GM18909 (cell line): ENCODE measurements at regions not wholly inside any gene's neighbourhood (a gene's known extent, or its start where the extent isn't known, plus 50 kb on each side); places are given as distances from the start of the nearest gene placed in this dataset.

ENCODE experiments used
- ATAC-seq: cut with Tn5 transposase; IDR thresholded peaks from one replicate; pipeline ENCODE4 v1.9.1; 2021; ENCODE audit warnings: mild to moderate bottlenecking; ENCODE audit not compliant: unreplicated experiment, poor library complexity

- ATAC-seq = no peak
Measured at GRCh38 chr15:97604677-97605076, 355.8 kb upstream of the ARRDC4 start.

DNA sequence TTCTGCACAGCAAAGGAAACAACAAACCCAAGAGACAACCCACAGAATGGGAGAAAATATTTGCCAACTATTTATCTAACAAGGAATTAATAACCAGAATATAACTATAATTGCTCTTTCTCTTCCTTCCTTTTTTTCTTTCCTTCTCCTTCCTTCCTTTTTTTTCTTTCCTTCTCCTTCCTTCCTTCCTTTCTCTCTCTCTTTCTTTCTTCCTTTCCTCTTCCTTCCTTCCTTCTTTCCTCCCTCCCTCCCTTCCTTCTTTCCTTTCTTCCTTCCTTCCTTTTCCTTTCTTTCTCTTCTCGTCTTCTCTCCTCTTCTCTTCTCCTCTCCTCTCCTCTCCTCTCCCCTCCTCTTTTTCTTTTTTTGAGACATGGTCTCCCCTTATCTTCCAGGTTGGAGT lies 345.4 kb upstream of the ARRDC4 start:
- no peak for ATAC-seq

- no peak for ATAC-seq
Measured at GRCh38 chr15:97623091-97623661, 337.3 kb upstream of the ARRDC4 start.

DNA sequence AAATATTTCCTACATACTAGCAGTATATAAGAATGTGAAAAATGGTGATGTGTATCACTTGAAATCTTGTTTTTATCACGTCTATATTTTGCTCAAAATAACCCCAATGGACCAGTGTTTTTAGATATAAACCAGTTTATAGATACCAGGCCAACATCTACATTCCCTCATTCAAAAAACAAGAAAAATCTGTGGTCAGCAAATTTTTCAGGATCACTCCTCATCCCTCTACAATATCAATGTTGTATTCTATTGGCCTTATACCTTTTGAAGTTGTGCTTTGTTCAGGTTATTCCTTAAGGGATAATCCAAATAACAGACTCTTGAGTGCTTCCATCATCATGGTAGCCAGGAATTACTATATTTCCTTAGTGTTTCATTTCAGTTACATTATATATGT lies 332.9 kb upstream of the ARRDC4 start:
- no peak for ATAC-seq

DNA sequence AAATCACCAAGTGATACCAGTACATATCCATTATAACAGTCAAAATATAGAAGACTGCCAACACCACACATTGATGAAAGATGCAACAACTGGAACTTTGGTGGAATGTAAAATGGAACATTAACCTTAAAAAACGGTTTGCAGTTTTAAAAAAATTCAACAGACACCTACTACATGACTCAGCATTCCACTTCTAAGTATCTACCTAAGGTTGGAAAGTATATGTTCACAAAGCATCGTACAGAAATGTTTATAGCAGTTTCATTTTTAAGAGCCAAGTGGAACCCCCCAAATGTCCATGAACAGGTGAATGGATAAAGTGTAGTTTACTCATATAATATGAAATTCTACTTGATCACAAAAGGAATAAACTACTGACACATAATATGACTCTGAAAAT lies 314.7 kb upstream of the ARRDC4 start:
- ATAC-seq = no peak

DNA sequence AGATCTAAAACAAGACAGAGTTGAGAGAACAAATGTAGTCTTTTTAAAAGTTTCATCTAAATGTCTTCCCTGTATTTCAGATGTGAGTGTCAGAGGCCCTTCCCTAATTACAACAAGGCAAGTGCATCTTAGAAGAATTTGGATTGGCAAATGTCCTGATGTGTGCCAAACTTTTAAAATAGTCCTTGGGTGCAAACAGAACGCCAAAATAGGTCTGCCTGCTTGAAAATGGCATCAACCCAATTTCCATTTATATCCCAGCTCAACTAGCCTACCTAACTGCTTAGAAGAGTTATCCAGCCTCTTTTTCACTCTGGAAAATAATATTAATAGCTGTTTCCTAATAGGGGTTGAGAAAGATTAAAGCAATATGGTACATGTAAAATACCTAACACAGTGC lies 311.8 kb upstream of the ARRDC4 start:
- ATAC-seq = no peak

DNA sequence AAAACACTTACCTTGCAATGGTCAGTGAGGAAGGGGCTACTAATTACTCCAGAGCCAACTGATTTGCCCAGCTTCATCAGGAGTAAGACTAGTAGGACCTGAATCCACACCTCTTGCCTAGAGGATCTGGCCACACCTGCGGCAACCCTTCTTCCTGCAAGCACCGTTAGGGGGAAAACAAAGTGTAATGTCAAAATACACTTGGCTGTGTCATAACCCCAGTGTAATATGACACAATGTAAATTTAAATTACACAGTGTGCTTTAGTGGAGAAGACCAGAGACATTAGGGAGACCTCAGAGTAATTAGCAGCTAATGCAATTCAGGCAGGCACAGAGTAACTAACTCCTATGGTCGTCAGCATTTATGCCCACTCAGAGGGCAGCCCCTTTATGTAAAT lies 308.5 kb upstream of the ARRDC4 start:
- ATAC-seq = no peak

- ATAC-seq = no peak
Measured at GRCh38 chr15:97652700-97653167, 307.8 kb upstream of the ARRDC4 start.

DNA sequence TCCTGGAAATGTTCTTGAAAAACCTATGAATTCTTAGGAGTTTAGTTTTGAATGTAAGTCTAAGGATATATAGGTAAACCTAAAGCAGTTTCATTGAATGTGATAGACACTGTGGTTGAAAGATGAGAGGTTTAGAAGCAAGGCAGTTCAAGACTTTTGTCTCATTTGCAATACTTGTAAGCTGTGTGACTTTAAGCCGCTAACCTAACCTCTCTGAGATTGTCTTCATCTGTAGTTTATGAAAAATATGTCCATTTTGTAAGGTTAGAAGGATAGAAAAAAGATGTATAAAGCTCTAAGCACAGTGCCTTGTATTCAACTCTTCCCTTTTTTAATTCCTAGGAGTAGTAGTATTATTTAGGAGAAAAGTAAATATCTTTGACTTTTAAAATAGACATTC lies 306.6 kb upstream of the ARRDC4 start:
- ATAC-seq = no peak

DNA sequence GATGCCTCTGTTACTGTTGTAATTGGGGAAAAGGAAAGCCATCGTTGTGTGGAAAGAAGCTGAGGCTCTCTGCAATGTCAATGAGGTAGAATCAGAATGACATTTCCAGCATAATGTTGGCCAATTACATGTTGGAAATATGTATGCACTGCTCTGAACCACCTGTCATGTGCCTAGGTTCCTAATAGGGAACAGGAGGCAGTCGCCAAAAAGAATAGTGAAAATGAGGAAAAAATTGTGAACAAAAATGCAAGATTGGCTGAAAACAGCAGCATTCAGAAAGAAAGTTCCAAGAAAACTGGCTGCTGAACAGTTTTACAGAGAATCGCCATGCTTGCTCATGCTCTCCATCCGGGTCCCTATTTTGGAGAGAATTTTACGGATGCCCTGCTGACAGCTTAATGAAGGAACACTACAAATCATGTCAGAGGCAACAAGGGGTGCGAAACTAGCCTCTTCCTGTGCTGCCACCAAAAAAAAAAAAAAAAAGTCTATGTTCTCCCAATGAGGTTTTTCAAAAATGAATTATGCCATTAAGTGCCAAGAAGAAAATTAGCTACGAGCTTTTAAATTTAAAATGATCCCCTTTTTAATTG lies 305.9 kb upstream of the ARRDC4 start:
- no peak for ATAC-seq

DNA sequence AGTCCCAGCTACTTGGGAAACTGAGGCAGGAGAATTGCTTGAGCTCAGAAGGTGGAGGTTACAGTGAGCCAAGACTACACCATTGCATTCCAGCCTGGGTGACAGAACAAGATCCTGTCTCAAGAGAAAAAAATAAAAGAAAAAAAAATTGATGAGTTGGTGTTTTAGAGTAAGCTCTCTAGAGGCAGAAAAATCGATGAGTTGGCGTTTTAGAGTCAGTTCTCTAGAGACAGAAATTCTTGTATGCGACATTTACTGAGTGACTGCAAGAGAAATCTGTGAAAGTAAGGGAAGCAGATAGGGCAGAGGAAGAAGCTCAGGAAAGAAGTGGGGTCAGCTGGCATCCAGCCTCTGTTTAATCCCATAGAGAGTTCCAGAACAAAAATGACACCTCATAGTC lies 298.7 kb upstream of the ARRDC4 start:
- ATAC-seq = no peak

GRCh38 chr15:97672586-97672985 lies 287.9 kb upstream of the ARRDC4 start:
- no peak for ATAC-seq

DNA sequence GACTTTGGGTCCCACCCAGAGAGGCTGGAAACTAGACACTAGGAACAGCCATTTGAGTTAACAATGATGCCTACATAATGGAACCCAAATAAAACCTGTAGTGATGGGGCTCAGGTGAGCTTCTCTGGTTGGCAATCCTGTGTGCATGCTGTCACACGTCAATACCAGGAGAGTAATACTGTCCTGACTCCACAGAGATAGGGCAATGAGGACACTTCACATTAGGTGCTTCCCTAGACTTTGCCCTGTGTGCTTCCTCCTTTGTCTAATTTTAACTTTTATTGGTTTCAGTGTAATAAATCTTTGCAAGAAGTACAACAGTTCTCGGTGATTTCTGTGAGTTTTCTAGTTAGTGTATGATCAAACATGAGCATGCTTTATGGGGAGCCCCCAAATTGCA lies 281.8 kb upstream of the ARRDC4 start:
- no peak for ATAC-seq

DNA sequence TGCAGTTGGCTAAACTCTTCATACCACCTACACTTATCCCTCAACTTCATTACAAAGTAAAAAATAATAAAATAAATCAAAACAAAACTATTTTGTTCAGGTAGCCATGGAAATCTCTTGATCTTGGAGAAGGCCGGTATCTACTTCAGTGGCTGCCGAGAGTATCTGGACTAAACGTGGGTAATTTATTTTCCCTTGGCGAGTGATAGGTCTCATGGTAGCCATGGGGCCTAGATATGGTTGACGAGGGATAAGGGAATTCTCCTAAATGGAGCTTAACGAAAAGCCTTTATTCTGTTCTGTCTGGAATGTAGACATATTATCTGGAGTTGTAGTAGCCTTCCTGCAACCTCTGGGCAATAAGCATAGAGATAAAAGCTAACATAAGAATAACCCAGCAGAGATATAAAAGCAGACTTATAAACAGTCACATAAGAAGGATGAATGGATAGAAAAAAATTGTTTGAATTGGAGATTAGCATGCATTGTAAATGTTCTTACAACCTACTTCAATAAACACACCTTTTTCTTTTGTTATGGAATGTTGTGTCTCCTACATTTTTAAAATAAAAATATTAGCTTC lies 281.3 kb upstream of the ARRDC4 start:
- no peak for ATAC-seq

DNA sequence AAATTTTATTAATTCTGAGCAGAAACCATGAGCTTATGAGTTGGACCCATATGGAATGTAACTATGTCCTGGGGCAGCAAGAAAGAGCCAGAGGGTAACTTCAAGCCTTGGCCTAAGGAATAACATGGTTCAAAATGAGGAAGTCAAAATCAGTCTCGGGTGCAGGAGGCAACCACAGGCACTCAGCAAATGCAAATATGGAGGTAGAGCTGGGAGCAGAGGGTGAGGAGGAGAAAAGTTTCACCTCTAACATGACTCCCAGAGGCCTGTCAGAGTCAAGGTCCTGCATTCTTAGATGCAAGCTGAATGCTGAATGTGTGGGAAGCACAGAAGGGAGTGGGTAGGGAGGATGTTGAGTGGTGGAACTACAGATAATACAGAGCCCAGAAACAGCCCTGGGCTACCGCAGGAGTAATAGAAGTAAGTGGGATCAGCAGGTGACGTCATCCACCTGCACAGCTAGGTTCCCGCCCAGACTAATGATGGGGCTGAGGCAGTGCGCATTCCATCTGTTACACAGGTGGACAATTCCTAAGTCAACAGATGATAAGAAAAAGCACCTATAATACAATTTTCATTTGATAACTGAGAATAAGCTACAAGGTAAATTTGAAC lies 279.8 kb upstream of the ARRDC4 start:
- ATAC-seq = no peak

GRCh38 chr15:97683831-97684230 lies 276.7 kb upstream of the ARRDC4 start:
- ATAC-seq = no peak

GRCh38 chr15:97684249-97684648 lies 276.3 kb upstream of the ARRDC4 start:
- ATAC-seq = no peak

- no peak for ATAC-seq
Measured at GRCh38 chr15:97686324-97686723, 274.2 kb upstream of the ARRDC4 start.

- no peak for ATAC-seq
Measured at GRCh38 chr15:97687654-97688053, 272.8 kb upstream of the ARRDC4 start.

DNA sequence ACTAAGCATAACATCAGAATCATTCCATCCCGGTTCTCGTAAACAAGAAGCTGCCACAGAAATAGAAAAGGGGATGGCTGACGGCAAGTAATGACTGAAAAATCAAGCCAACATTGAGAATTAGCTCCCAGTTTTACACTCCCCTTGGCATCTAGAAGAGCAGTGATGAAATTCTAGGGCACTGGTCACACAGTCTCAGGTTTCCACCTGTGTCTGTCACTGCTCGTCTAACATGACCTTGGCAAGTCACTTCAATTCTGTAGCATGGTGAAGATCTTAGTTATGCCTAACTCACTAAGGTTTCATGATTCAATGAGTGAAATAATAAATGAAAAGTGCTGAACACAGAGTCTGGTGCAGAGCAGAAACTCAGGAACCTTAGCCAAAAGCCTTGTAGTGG lies 272.3 kb upstream of the ARRDC4 start:
- ATAC-seq = no peak

DNA sequence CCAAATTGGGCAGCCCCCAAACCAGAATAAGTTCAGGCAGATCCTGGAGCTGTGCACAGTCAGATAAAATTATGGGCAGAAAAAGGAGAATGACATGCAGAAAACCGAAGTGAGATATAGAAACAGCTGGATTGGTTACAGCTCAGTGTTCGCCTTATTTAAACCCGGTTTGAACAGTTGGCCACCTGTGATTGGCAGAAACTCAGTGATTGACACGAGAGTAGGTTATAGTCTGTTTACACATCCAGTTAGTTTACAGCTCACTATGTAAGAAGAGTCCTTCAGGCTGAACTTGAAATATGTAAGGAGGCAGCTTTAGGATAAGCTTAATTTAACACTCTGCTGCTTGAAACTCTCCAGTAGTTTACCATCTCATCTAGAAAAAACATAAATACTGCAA lies 271.6 kb upstream of the ARRDC4 start:
- ATAC-seq = no peak

DNA sequence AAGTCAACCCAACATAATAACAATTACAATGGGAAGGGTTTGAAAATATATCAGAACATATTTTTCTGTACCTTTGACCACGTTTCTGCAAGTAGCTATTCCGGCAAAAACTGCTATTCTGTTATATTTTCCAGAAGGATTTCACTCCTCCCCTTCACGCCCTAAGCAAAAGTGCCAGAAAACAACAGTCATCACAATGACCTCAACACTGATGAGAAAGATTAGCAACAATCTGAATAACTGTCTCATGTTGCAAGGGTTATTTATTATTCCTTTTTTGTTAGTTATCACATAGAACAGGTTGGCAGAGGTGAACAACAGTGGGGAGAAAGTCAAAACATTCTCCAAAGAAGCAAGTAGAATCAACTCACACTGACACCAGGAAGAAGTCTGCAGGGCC lies 269.4 kb upstream of the ARRDC4 start:
- ATAC-seq = no peak
